Panc1 (cell line): ENCODE measurements at regions not wholly inside any gene's neighbourhood (a gene's known extent, or its start where the extent isn't known, plus 50 kb on each side); places are given as distances from the start of the nearest gene placed in this dataset.

ENCODE experiments used
- CTCF ChIP-seq: fragments of 450-650 bp; IDR thresholded peaks from 2 replicates; pipeline ENCODE4 v1.5.1; 2017; ENCODE audit warnings: mild to moderate bottlenecking
- POLR2AphosphoS5 ChIP-seq: IDR thresholded peaks from 2 replicates; pipeline ENCODE4 v1.6.1; 2012; ENCODE audit warnings: mild to moderate bottlenecking, low read depth, low read length, moderate library complexity
- REST ChIP-seq, 2 experiments: IDR thresholded peaks; 2 replicates each; pipeline ENCODE4 v1.6.1; 2011 to 2012; ENCODE audit warnings: low read depth in 2 of 2, control low read depth in 1 of 2, low read length in 1 of 2, mild to moderate bottlenecking in 1 of 2, moderate library complexity in 1 of 2; ENCODE audit not compliant: insufficient read depth in 1 of 2

- TF ChIP-seq POLR2AphosphoS5 = no peak
- no peak for TF ChIP-seq REST (IDR thresholded peaks at IDR 0.05; ENCODE audit: insufficient read depth in 1 of 2, low read depth in 2 of 2, low read length in 1 of 2)
- TF ChIP-seq CTCF = no peak
These were observed 91.0 kb upstream of the MAPK10 start for GRCh38 chr4:86450861-86451260.
